ENCODE measurements at regions not wholly inside any gene's neighbourhood (a gene's known extent, or its start where the extent isn't known, plus 50 kb on each side); places are given as distances from the start of the nearest gene placed in this dataset.
"Not testable (repeated sequence)": the region's sequence is repeated elsewhere in the genome, so short reads cannot be mapped to it uniquely, and the experiment has no call there.

DNA sequence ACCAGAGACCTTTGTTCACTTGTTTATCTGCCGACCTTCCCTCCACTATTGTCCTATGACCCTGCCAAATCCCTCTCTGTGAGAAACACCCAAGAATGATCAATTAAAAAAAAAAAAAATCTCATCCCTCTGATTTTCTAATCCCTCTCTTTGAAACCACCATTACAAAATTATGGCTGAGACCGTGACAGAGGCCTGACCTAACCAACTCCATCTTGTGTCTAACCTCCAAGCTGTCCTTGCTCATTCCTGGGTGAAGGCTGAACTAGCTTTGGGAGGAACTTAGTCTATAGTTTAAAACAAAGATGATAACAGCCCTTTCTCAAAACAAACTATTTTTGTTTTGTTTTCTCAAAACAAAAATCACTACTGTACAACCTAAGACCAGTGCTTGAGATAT lies 474.5 kb downstream of the TMEM114 start:
- Histone ChIP-seq H3K36me3 (replicated peaks in 1 of 2; ENCODE audit: control extremely low read depth in 1 of 2, control insufficient read depth in 1 of 2, extremely low read depth in 1 of 2, insufficient read depth in 2 of 2, low read length in 1 of 2) (no peaks in the 10 kb centered on the region), H2AFZ (ENCODE audit: insufficient read depth, low read depth, low read length, poor library complexity, severe bottlenecking) (no peak overlapping the region), H3K27me3 (replicated peaks in 1 of 4; ENCODE audit: control extremely low read depth in 1 of 4, control insufficient read depth in 3 of 4, insufficient read depth in 4 of 4, low read length in 3 of 4) (no peaks in the 10 kb centered on the region), H3K27ac (ENCODE audit: low read length in 2 of 2) (no peak overlapping the region), H3K4me3 (ENCODE audit: control extremely low read depth in 1 of 5, extremely low read depth in 1 of 5, insufficient read depth in 1 of 5, low read depth in 2 of 5, low read length in 4 of 5) (no peak overlapping the region), H3K9ac (ENCODE audit: low read length) (no peak overlapping the region), H3K9me3 (ENCODE audit: control extremely low read depth in 1 of 3, control insufficient read depth in 2 of 3, insufficient read depth in 1 of 3, low read length in 2 of 3) (peaks cover 0 to 8% (median 1%) of the 10 kb centered on the region in 3 donors), H3K4me1 (ENCODE audit: control insufficient read depth in 2 of 2, insufficient read depth in 2 of 2, low read length in 2 of 2) (no peaks in the 10 kb centered on the region), H3K79me2 (ENCODE audit: control insufficient read depth, insufficient read depth, low read length) (no peaks in the 10 kb centered on the region), H4K20me1 (ENCODE audit: control insufficient read depth, insufficient read depth, low read length, poor library complexity, severe bottlenecking) (no peaks in the 10 kb centered on the region), H3K4me2 (replicated peaks; ENCODE audit: low read depth, low read length, poor library complexity, severe bottlenecking) (no peak overlapping the region)
- Mint-ChIP-seq H3K4me1 (no peaks in the 10 kb centered on the region), H3K4me3 (no peak overlapping the region), H3K9me3 (ENCODE audit: insufficient read depth) (peaks cover 7% of the 10 kb centered on the region), H3K27ac (no peak overlapping the region), H3K27me3 (no peaks in the 10 kb centered on the region)
- intact Hi-C loops (cut with micrococcal nuclease), result no loop called here
- ChIA-PET POLR2A (no interaction called here), CTCF (no interaction called here)
- DNase-seq (no peak), ATAC-seq (ENCODE audit: low read depth) (no peak)
- 100% methylated on average over 1 of the region's 2 CpGs for WGBS (ENCODE audit: insufficient coverage)
- TF ChIP-seq, protein P1, sequence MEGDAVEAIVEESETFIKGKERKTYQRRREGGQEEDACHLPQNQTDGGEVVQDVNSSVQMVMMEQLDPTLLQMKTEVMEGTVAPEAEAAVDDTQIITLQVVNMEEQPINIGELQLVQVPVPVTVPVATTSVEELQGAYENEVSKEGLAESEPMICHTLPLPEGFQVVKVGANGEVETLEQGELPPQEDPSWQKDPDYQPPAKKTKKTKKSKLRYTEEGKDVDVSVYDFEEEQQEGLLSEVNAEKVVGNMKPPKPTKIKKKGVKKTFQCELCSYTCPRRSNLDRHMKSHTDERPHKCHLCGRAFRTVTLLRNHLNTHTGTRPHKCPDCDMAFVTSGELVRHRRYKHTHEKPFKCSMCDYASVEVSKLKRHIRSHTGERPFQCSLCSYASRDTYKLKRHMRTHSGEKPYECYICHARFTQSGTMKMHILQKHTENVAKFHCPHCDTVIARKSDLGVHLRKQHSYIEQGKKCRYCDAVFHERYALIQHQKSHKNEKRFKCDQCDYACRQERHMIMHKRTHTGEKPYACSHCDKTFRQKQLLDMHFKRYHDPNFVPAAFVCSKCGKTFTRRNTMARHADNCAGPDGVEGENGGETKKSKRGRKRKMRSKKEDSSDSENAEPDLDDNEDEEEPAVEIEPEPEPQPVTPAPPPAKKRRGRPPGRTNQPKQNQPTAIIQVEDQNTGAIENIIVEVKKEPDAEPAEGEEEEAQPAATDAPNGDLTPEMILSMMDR (IDR thresholded peaks at IDR 0.05), result no peak
- no peak for TF ChIP-seq EZH2 (IDR thresholded peaks at IDR 0.05; ENCODE audit: borderline replicate concordance, insufficient read depth, low read depth, low read length, poor library complexity, severe bottlenecking)

DNA sequence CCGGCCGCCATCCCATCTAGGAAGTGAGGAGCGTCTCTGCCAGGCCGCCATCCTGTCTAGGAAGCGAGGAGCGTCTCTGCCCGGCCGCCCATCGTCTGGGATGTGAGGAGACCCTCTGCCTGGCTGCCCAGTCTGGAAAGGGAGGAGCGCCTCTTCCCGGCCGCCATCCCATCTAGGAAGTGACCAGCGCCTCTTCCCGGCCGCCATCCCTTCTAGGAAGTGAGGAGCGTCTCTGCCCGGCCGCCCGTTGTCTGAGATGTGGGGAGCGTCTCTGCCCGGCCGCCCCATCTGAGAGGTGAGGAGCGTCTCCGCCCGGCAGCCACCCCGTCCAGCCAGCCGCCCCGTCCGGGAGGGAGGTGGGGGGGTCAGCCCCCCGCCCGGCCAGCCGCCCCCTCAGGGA lies 475.4 kb downstream of the TMEM114 start:
- H3K27me3 ChIP-seq (replicated peaks in 1 of 4; ENCODE audit: control extremely low read depth in 1 of 4, control insufficient read depth in 3 of 4, insufficient read depth in 4 of 4, low read length in 3 of 4); H3K27ac Mint-ChIP-seq; DNase-seq; H3K9me3 Mint-ChIP-seq (ENCODE audit: insufficient read depth); H3K4me3 ChIP-seq (ENCODE audit: control extremely low read depth in 1 of 5, extremely low read depth in 1 of 5, insufficient read depth in 1 of 5, low read depth in 2 of 5, low read length in 4 of 5); H3K9me3 ChIP-seq (ENCODE audit: control extremely low read depth in 1 of 3, control insufficient read depth in 2 of 3, insufficient read depth in 1 of 3, low read length in 2 of 3); CTCF ChIA-PET; POLR2A ChIA-PET; H3K27ac ChIP-seq (ENCODE audit: low read length in 2 of 2); ATAC-seq (ENCODE audit: low read depth); intact Hi-C loops (cut with micrococcal nuclease); H3K4me1 Mint-ChIP-seq; H3K4me1 ChIP-seq (ENCODE audit: control insufficient read depth in 2 of 2, insufficient read depth in 2 of 2, low read length in 2 of 2); H3K4me3 Mint-ChIP-seq; H3K9ac ChIP-seq (ENCODE audit: low read length); H3K79me2 ChIP-seq (ENCODE audit: control insufficient read depth, insufficient read depth, low read length); H4K20me1 ChIP-seq (ENCODE audit: control insufficient read depth, insufficient read depth, low read length, poor library complexity, severe bottlenecking); H2AFZ ChIP-seq (ENCODE audit: insufficient read depth, low read depth, low read length, poor library complexity, severe bottlenecking); H3K27me3 Mint-ChIP-seq; H3K36me3 ChIP-seq (replicated peaks in 1 of 2; ENCODE audit: control extremely low read depth in 1 of 2, control insufficient read depth in 1 of 2, extremely low read depth in 1 of 2, insufficient read depth in 2 of 2, low read length in 1 of 2); H3K4me2 ChIP-seq (replicated peaks; ENCODE audit: low read depth, low read length, poor library complexity, severe bottlenecking): not testable (repeated sequence)
- 97% methylated on average over 23 of the region's 32 CpGs for WGBS (ENCODE audit: insufficient coverage)
